Astrocyte of the hippocampus (primary cell): ENCODE measurements at regions not wholly inside any gene's neighbourhood (a gene's known extent, or its start where the extent isn't known, plus 50 kb on each side); places are given as distances from the start of the nearest gene placed in this dataset.
A peak's percentile ranks its signal among the peaks of the same experiment; 100 is the strongest.

Experiments
- DNase-seq: peaks from one replicate; pipeline ENCODE4 v3.0.0; 2011; ENCODE audit warnings: low read depth, low spot score

GRCh38 chr2:204425821-204426220 is 119.5 kb upstream of the PARD3B start:
- DNase-seq = no peak

GRCh38 chr2:204428675-204429074 is 116.6 kb upstream of the PARD3B start:
- no peak for DNase-seq

DNA sequence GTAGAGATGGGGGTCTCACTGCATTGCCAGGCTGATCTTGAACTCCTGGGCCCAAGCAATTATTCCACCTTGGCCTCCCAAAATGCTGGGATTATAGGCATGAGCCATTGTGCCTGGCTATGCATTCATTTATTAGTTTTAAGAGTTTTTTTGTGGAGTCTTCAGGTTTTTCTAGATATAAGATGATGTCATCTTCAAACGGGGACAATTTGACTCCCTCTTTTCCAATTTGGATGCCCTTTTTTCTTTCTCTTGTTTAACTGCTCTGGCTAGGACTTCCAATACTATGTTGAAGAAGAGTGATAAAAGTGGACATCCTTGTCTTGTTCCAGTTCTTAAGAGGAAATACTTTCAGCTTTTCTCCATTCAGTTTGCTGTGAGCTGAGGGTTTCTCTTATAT is 113.7 kb upstream of the PARD3B start:
- DNase-seq = no peak

GRCh38 chr2:204432196-204432595 is 113.1 kb upstream of the PARD3B start:
- DNase-seq = no peak

DNA sequence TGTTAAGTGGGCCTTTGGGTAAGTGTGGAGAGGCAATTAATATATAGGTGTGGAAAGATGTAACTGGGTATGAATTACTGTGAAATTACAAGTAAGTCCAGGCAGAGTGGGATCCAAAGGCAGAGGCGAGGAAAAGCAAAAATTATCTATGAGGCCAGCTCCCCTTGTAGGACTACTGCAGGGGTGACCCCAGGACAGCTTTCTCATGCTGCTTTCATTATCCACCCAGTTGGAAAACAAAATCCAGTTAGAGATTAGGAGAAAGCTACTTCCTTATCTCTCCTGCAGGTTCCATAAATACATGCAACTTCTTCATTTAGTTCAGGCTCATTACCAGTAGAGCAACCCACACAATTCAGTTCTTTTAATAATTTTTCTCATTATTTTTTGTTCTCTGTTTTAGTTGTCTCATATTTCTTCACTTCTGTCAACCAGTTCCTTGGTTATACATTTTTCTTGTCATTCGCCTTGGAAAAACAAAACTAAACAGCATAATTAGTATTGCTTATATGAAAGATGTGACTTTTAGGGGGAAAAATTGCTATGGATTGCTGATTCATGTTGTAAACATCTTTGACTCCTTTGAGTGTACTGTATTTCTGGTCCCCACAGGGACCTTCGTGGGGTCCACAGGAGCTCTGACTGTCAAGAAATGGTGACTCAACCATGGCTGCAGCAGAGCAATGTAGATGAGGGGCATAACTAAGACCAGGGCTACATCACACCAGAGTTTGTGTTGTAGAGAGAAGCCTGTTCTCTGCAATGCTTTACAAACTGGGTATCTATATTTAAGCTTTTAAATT is 110.4 kb upstream of the PARD3B start:
- no peak for DNase-seq

- DNase-seq = no peak
These were observed 109.0 kb upstream of the PARD3B start for GRCh38 chr2:204436230-204436629.

DNA sequence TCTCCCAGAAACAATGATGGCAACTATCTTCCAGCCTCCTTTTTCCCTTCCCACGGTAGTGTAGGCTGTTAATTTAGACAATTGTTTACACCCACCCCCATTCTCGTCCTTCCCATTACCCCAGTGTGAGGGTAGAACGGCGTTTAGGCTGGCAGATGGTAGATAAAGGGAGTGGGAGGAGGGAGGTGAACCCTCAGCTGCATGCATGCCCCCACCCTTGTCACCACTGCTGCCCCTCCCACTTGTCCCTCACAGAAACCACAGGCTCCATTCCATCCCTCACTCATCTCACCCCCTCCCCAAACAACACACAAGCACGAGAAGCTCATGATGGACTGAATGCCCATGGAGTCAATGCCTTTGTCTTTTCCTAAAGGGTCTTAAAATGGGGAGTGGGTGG is 107.9 kb upstream of the PARD3B start:
- DNase-seq = no peak

DNA sequence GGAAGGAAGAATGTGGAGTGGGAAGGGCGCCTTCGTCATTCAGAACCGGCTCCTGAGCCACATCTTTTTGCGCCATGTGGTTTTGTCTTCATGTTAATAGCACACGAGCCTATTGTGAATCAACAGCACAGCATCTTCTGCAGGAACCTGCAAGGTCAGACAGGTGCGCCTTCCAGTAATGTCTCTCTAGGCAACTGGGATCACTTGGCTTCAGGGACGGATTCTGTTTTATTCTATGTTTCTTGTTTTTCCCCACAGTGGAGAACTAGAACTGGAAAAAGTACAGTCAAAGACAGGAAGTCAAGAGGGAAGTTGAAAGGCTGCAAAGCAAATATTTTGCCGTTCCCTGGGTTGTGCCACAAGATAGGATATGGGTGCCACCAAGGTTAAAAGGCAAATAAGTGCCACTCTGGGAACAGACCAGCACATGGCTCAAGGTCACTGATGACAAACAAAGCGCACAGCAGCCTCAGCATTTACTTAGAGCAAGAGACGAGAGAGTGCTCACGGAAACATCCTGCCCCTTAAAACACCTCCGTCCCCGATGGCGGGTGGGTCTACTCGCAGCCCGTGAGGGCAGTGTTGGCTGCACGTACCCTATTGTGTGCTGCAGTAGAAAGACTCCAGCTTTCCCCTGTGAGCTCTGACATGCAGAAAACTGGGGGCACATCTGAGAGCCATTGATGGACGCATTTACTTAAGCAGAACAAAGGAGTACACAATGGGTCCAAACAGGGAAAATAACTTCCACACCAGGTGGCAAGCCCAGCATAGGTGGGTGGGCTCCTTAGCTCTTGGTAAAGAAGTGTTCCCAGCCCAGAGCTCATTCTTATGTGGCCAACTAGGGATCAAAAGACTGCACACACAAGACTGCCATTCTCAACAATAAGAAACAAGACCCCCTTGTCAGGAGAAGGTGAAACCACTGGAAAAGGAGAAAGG is 107.2 kb upstream of the PARD3B start:
- DNase-seq = no peak

- no peak for DNase-seq
These were observed 104.0 kb upstream of the PARD3B start for GRCh38 chr2:204441316-204441715.

GRCh38 chr2:204445149-204445548 is 100.1 kb upstream of the PARD3B start:
- no peak for DNase-seq

GRCh38 chr2:204447722-204448121 is 97.6 kb upstream of the PARD3B start:
- DNase-seq = no peak

DNA sequence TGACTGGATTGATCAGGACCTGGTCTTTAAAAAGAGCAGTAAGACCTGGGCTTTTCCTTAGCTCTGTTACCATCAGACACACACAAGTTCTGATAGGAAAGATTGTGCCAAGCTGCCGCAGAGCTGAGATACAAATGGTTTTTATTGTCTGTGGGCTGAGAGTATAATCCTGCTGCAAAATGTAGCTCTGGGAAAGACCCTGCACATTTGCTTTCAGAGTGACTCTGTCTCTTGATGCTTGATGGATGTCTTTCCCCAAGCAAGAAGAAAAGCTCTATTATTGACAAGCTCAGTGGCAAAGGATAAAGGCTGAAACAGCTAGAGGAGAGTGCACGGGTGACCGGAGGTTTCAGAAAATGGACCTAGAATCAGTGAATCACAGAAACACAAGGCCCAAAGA is 95.3 kb upstream of the PARD3B start:
- DNase-seq = no peak

DNA sequence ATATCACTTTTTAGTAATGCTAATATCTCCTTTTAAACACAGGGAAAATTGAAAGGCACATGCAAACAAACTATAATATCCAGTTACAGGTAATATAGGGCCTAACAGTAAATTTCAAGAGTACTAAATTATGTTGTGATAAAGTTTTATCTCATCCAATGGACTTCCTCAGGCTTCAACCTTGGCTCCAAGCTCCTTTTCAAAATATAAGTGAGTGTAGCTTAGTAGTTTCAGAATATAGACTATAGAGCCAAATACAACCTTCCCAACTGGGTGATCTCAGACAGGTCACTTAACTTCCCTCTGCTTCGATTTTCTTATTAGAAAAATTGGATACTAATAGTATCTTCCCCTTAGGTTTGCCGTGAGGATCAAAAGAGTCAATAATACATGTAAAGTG is 93.5 kb upstream of the PARD3B start:
- no peak for DNase-seq

DNA sequence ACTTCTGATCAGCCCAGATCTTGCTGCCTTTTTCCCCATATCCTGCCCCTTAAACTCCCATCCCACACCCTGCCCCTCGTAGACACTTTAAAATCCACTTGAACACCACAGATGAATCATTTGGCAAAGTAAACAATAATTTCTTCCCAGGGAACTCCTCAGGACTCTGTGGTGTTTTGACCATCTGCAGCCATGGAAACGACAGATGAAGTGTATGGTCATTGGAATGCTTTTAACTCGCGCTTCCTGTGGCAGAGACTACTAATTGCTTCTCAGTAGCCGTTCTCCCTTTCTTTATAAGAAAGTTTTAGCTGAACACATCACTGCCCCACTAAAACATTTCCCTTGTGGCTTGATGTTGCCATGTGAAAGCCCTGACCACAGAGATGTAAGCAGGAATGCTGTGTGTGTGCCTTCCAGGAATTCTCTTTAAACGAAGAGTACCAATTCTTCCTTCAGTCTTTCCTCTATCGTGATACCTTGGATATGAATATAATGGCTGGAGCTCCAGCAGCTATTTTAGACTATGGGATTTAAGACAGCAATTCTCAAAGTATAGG is 92.7 kb upstream of the PARD3B start:
- DNase-seq = peak; percentile 99

DNA sequence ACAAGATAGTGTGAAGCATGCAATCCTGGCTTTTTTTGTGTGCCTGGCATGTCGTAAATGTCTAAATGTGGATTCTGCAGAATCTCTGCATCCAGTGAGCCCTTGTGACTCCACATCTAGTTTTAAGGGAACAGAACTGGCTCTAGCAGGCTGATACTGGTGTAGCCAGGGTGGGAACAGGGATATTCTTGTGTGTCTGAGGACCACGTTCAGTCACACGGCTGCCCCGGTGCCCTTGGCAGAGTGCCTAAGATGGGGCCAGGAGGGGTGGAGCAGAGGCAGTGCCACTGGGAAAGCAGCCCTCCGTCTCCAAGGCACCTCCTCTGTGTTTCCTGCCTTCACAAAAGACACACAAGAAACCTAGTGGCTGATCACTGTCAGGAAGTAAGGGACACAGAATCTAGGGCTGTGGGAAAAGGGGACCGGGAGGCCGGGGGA is 91.5 kb upstream of the PARD3B start:
- DNase-seq = peak; percentile 72

- DNase-seq = no peak
These were observed 90.4 kb upstream of the PARD3B start for GRCh38 chr2:204454672-204455380.

DNA sequence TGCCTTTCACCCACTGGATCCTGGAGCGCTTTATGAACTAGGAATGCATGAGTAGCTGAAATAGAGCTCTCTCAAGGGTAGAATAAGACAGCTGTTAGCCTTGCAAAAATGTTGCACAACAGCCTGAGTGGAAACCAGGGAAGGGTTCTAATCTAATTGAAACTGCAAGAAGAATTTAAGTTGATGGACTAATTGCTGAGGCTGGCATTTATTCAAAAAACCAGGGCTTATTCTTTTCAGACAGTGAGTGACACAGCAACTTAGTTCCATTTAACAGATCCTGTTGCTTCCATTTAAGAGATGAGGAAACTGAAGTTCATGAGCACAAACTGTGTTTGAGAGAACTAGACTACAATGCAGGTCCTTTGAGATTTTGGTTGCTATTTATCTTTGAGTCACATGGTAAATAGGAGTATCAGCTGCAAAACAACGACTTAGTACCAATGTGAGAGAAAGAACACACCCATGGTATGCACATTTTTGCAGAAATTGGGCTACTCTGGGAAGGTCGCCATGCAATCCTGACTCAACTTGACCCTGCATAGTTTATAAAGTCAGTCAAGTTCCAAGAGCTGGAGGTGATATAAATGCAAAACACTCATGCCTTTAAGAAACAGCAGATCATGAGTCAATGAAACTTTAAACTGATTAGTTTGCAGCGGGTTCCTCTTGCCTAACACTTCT is 76.4 kb upstream of the PARD3B start:
- DNase-seq = peak; percentile 74

DNA sequence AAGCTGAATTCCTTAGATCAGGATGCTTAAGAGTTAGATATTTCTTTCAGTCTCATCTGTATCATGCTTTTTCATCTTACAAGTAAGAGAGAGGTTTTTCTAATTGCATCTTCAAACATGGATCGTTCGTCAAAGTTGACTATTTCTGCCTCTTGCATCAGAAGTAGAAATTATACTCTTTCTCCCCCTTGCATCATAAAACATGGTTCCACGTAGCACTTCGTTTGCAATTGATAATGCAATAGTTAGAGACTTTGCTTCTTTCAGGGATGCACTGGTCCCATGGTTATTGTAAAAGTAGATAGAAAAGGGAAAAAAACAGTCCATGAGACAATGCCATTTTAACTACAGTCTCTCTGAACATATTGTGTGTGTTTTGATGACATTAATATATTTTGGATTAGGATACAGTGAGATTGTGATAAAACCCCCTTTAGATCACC is 75.1 kb upstream of the PARD3B start:
- DNase-seq = no peak

DNA sequence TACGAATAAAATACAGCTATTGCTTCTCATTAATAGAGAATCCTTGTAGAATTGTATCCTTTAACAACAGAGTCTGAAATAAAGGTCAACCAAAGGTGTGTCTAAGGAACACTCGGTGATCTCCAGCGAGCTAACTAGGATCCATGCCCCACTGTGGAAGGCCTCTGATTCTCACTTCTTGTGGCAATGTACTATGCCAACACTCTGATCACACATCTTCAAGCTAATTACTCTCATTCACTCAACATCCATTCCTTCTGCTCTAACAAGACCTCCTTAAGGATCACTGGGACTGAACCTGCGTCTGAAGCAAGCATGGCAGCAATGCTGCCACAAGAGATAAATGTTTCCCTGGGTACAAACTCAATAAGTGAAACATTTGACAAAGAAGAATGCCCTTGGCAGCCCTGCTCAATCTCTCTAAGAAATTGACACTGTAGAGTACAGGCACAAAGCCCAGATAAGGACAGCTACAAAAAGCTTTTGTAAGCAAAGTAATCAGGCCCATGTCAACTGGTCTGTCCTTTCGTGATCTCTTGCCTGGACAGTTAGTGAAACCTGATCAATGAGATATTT is 74.6 kb upstream of the PARD3B start:
- no peak for DNase-seq

GRCh38 chr2:204472375-204472774 is 72.9 kb upstream of the PARD3B start:
- peak; percentile 11 for DNase-seq

- no peak for DNase-seq
These were observed 72.1 kb upstream of the PARD3B start for GRCh38 chr2:204473224-204473623.
